Activated CD4-positive, alpha-beta T cell treated with anti-CD3 and anti-CD28 coated beads, Interleukin-2, amount 10 ng/mL, durations not matched to agents 24 days and 14 days (primary cell): ENCODE measurements at regions not wholly inside any gene's neighbourhood (a gene's known extent, or its start where the extent isn't known, plus 50 kb on each side); places are given as distances from the start of the nearest gene placed in this dataset.
A peak's percentile ranks its signal among the peaks of the same experiment; 100 is the strongest.
"Not testable (repeated sequence)": the region's sequence is repeated elsewhere in the genome, so short reads cannot be mapped to it uniquely, and the experiment has no call there.

ENCODE experiments used
- DNase-seq: peaks from one replicate; pipeline ENCODE4 v3.0.0; 2022
- H3K27ac Mint-ChIP-seq: one replicate; pipeline ENCODE4 v1.8.0; 2022; ENCODE audit warnings: mild to moderate bottlenecking, mixed read lengths
- H3K27me3 Mint-ChIP-seq: one replicate; pipeline ENCODE4 v1.8.0; 2022; ENCODE audit warnings: mixed read lengths
- H3K36me3 Mint-ChIP-seq: one replicate; pipeline ENCODE4 v1.8.0; 2022; ENCODE audit warnings: low read depth, mild to moderate bottlenecking, mixed read lengths
- H3K4me1 Mint-ChIP-seq: one replicate; pipeline ENCODE4 v1.8.0; 2021; ENCODE audit warnings: mixed read lengths
- H3K4me3 Mint-ChIP-seq: one replicate; pipeline ENCODE4 v1.8.0; 2022; ENCODE audit warnings: mild to moderate bottlenecking, moderate library complexity, mixed read lengths
- H3K9me3 Mint-ChIP-seq: one replicate; pipeline ENCODE4 v1.8.0; 2021; ENCODE audit warnings: mixed read lengths
- intact Hi-C: fragments of 100-400 bp; cut with micrococcal nuclease; formaldehyde crosslinking; loops from one replicate; pipeline ENCODE4 v1.15.1; 2023

GRCh38 chr2:85952196-85952734, 63.5 kb upstream of the ST3GAL5 start:
- DNase-seq: peak; percentile 54
- Mint-ChIP-seq H3K27ac (no peak overlapping the region), H3K9me3 (peaks cover 14% of the 10 kb centered on the region), H3K4me3 (no peak overlapping the region), H3K27me3 (peaks cover 11% of the 10 kb centered on the region), H3K4me1 (peaks cover 13% of the 10 kb centered on the region), H3K36me3 (peaks cover 1% of the 10 kb centered on the region)
- intact Hi-C loops: no loop called here

GRCh38 chr2:85951351-85952067, 62.7 kb upstream of the ST3GAL5 start:
- peaks cover 8% of the 10 kb centered on the region for H3K4me1 Mint-ChIP-seq

GRCh38 chr2:85950743-85951142, 62.0 kb upstream of the ST3GAL5 start:
- intact Hi-C loops: no loop called here
- Mint-ChIP-seq H3K36me3 (peaks cover 1% of the 10 kb centered on the region), H3K27ac (no peak overlapping the region), H3K27me3 (peaks cover 8% of the 10 kb centered on the region), H3K4me3 (no peak overlapping the region), H3K9me3 (peaks cover 13% of the 10 kb centered on the region), H3K4me1 (peaks cover 6% of the 10 kb centered on the region)
- no peak for DNase-seq

More at GRCh38 chr2:85951351-85952067, 62.7 kb upstream of the ST3GAL5 start:
- Mint-ChIP-seq H3K36me3 (peaks cover 1% of the 10 kb centered on the region), H3K27ac (no peak overlapping the region), H3K27me3 (peaks cover 10% of the 10 kb centered on the region), H3K4me3 (no peak overlapping the region), H3K9me3 (peaks cover 16% of the 10 kb centered on the region)
- intact Hi-C loops: no loop called here
- DNase-seq: peak; percentile 43

GRCh38 chr2:85949280-85949679, 60.5 kb upstream of the ST3GAL5 start:
- Mint-ChIP-seq H3K27ac (no peak overlapping the region), H3K27me3 (peaks cover 9% of the 10 kb centered on the region), H3K4me3 (no peak overlapping the region), H3K4me1 (peaks cover 4% of the 10 kb centered on the region), H3K36me3 (peaks cover 1% of the 10 kb centered on the region), H3K9me3 (peaks cover 17% of the 10 kb centered on the region)
- DNase-seq: no peak
- intact Hi-C loops: no loop called here

- intact Hi-C loops: no loop called here
- no peak for DNase-seq
- no peak overlapping the region for H3K27ac Mint-ChIP-seq
- H3K4me3 Mint-ChIP-seq: no peak overlapping the region
- peaks cover 6% of the 10 kb centered on the region for H3K36me3 Mint-ChIP-seq
- H3K9me3 Mint-ChIP-seq: peaks cover 24% of the 10 kb centered on the region
- H3K4me1 Mint-ChIP-seq: peaks cover 3% of the 10 kb centered on the region
- H3K27me3 Mint-ChIP-seq: peaks cover 11% of the 10 kb centered on the region
These were observed 58.8 kb upstream of the ST3GAL5 start for GRCh38 chr2:85947593-85947992.

GRCh38 chr2:85945586-85945985, 56.8 kb upstream of the ST3GAL5 start:
- Mint-ChIP-seq H3K4me3 (no peak overlapping the region), H3K27ac (no peak overlapping the region), H3K9me3 (peaks cover 32% of the 10 kb centered on the region), H3K4me1 (no peaks in the 10 kb centered on the region), H3K36me3 (peaks cover 13% of the 10 kb centered on the region), H3K27me3 (peaks cover 8% of the 10 kb centered on the region)
- intact Hi-C loops: no loop called here
- DNase-seq: no peak

- peaks cover 32% of the 10 kb centered on the region for H3K9me3 Mint-ChIP-seq
- DNase-seq: no peak
- peaks cover 8% of the 10 kb centered on the region for H3K27me3 Mint-ChIP-seq
- no peak overlapping the region for H3K27ac Mint-ChIP-seq
- peaks cover 13% of the 10 kb centered on the region for H3K36me3 Mint-ChIP-seq
- H3K4me1 Mint-ChIP-seq: no peaks in the 10 kb centered on the region
- H3K4me3 Mint-ChIP-seq: no peak overlapping the region
- intact Hi-C loops: no loop called here
These were observed 56.4 kb upstream of the ST3GAL5 start for GRCh38 chr2:85945172-85945571.

- H3K9me3 Mint-ChIP-seq: peaks cover 23% of the 10 kb centered on the region
- H3K36me3 Mint-ChIP-seq: peaks cover 12% of the 10 kb centered on the region
- H3K4me3 Mint-ChIP-seq: no peak overlapping the region
- intact Hi-C loops: no loop called here
- H3K27ac Mint-ChIP-seq: no peak overlapping the region
- H3K27me3 Mint-ChIP-seq: peaks cover 7% of the 10 kb centered on the region
- no peak for DNase-seq
- no peaks in the 10 kb centered on the region for H3K4me1 Mint-ChIP-seq
These were observed 53.7 kb upstream of the ST3GAL5 start for GRCh38 chr2:85942346-85942957.

GRCh38 chr2:85941490-85941889, 52.7 kb upstream of the ST3GAL5 start:
- peaks cover 12% of the 10 kb centered on the region for H3K36me3 Mint-ChIP-seq
- H3K27me3 Mint-ChIP-seq, H3K4me3 Mint-ChIP-seq, DNase-seq, H3K4me1 Mint-ChIP-seq, intact Hi-C loops, H3K27ac Mint-ChIP-seq: not testable (repeated sequence)
- peaks cover 18% of the 10 kb centered on the region for H3K9me3 Mint-ChIP-seq

GRCh38 chr2:85939131-85939530, 50.3 kb upstream of the ST3GAL5 start:
- H3K36me3 Mint-ChIP-seq: peaks cover 12% of the 10 kb centered on the region
- H3K4me1 Mint-ChIP-seq: peaks cover 3% of the 10 kb centered on the region
- peaks cover 14% of the 10 kb centered on the region for H3K9me3 Mint-ChIP-seq
- H3K27ac Mint-ChIP-seq: no peak overlapping the region
- intact Hi-C loops: no loop called here
- no peak for DNase-seq
- H3K27me3 Mint-ChIP-seq: peaks cover 4% of the 10 kb centered on the region
- no peak overlapping the region for H3K4me3 Mint-ChIP-seq
